ENCODE measurements at regions not wholly inside any gene's neighbourhood (a gene's known extent, or its start where the extent isn't known, plus 50 kb on each side); places are given as distances from the start of the nearest gene placed in this dataset.
A peak's percentile ranks its signal among the peaks of the same experiment; 100 is the strongest.

DNA sequence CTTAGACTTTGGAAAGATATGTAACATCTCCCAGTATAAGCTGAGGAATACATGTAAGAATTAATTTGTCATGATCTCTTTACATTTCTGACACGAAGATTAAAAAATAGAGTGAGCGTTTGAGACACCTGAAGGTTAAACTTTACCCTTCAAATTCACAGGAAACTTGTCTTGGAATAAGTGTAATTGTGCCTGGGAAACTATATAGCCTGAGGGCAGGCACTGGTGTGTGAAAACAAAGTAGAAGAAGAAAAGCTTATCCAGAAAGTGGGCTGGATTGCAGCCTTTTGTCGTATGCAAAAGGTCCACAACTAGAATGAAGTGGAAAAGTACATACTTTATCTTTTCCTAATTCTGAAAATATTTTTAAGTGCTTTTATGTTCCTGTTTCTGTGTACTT, 275.7 kb upstream of the TCF21 start:
- H3K9me3 Mint-ChIP-seq = peaks cover 6% of the 10 kb centered on the region
- no peaks in the 10 kb centered on the region for H3K4me1 Mint-ChIP-seq
- no peak overlapping the region for H3K27ac Mint-ChIP-seq
- DNase-seq (ENCODE audit: low spot score in 2 of 2) (no peak), ATAC-seq (no peak)
- H3K4me3 Mint-ChIP-seq = no peak overlapping the region
- no peaks in the 10 kb centered on the region for H3K36me3 Mint-ChIP-seq

DNA sequence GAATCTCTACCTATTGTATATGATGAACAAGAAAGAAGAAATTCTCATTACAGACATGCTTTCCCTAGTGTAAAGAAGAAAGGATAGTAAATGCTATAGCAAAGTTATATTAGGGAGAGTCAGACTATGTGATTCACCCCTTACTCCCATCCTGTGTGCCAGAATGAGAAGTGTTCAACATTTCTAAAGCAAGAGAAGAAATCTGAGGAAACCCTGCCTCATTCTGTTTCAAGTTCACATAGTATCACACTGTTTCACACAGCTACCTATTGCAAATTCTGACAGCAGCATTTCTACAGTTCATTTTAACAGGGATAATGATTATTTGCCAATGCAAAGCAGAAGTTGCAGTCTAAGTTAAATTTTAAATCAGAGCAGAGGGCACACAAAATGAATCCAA, 267.2 kb upstream of the TCF21 start:
- Mint-ChIP-seq H3K4me3 (no peak overlapping the region), H3K4me1 (no peaks in the 10 kb centered on the region), H3K27ac (no peak overlapping the region), H3K9me3 (peaks cover 6% of the 10 kb centered on the region), H3K36me3 (no peaks in the 10 kb centered on the region)
- no peak for DNase-seq (ENCODE audit: low spot score in 2 of 2)
- no peak for ATAC-seq

DNA sequence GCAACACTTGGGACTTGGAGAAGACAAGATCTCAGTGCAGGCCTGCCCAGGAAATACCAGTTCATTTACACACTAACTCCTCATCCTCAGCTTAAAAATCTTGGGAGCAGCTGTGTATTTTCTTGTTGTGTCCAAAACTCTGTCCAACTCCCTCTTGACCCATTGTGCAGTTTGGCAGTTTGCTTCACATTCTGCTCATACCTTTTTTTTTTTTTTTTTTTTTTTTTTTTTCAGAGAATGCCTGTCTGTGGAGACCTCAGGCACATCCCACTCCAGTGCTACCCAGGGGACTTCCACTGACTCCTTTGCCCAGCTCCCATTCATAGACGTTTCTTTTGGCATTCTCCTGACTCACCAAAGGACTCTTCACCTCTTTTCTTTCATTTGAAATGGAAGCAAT, 265.8 kb upstream of the TCF21 start:
- no peak for ATAC-seq
- no peaks in the 10 kb centered on the region for H3K4me1 Mint-ChIP-seq
- H3K4me3 Mint-ChIP-seq = no peak overlapping the region
- H3K36me3 Mint-ChIP-seq = no peaks in the 10 kb centered on the region
- no peak overlapping the region for H3K27ac Mint-ChIP-seq
- H3K9me3 Mint-ChIP-seq = peaks cover 3% of the 10 kb centered on the region
- no peak for DNase-seq (ENCODE audit: low spot score in 2 of 2)

DNA sequence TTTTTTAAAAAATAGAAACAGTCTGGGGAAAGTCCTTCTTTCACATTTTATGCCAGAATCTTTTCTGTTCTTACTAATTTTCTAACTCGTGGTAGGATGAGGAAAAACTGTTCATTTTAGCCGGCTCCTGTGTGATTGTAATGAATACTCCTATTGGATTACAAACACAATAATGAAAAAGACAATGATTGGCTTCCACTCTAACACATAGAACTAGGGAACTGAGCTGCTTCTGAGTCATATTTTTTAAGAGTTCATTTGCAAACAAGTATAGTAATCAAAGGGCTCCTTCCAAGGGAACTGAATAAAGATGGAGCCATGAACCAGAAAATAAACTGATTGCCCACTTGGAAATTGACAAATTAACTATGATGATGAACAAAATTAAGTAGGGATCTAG, 265.3 kb upstream of the TCF21 start:
- DNase-seq (ENCODE audit: low spot score in 2 of 2) (no peak), ATAC-seq (no peak)
- Mint-ChIP-seq H3K36me3 (no peaks in the 10 kb centered on the region), H3K4me1 (no peaks in the 10 kb centered on the region), H3K4me3 (no peak overlapping the region), H3K9me3 (peaks cover 3% of the 10 kb centered on the region), H3K27ac (no peak overlapping the region)

DNA sequence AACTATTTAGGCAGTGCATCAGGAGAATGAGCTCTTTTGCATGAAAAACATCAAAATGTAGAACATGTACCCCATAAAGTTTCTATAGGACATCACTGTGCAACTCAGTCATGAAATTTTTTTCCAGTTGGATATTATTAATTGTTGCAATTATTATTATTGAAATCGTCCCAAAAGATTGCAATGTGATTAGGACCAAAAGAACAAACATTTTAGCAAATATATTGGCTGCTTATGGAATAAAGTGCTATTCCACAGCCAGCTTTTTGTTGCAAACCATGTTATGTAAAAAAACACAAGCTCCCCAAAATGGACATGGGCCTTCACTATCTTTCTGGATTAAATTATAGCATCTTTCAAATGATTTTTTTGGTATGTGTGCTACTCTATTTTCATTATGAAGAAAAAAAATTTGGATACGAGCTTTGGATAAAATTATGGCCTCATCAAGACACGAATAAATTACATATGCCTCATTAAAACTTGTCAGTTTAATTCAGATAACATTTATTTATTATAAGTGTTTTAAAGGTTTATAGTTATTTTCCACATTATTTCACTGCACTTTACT, 262.7 kb upstream of the TCF21 start:
- no peaks in the 10 kb centered on the region for H3K36me3 Mint-ChIP-seq
- no peak for ATAC-seq

DNA sequence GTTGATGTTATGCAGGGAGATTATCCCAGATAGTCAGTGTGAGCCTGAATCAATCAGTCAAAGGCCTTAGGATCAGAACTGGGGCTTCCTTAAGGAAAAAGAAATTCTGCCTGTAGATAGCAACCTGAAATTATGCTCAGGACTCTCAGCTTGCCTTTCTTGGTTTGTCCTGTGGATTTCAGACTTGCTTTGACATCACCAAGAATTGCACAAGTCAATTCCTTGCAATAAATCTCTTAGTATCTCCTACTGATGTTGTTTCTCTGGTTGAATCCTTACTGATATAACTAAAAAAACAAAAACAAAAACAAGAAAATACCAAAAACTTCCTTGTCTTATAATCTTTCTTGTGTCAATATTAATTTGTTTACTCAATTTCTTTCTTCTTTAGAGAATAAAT, 258.9 kb upstream of the TCF21 start:
- DNase-seq (ENCODE audit: low spot score in 2 of 2) (no peak), ATAC-seq (no peak)
- H3K4me1 Mint-ChIP-seq = no peaks in the 10 kb centered on the region
- H3K4me3 Mint-ChIP-seq = no peak overlapping the region
- no peak overlapping the region for H3K27ac Mint-ChIP-seq
- H3K36me3 Mint-ChIP-seq = no peaks in the 10 kb centered on the region
- no peaks in the 10 kb centered on the region for H3K9me3 Mint-ChIP-seq

More for the DNA sequence above, 262.7 kb upstream of the TCF21 start:
- Mint-ChIP-seq H3K9me3 (no peaks in the 10 kb centered on the region), H3K4me1 (no peaks in the 10 kb centered on the region), H3K4me3 (no peak overlapping the region), H3K27ac (no peak overlapping the region)
- no peak for DNase-seq (ENCODE audit: low spot score in 2 of 2)

DNA sequence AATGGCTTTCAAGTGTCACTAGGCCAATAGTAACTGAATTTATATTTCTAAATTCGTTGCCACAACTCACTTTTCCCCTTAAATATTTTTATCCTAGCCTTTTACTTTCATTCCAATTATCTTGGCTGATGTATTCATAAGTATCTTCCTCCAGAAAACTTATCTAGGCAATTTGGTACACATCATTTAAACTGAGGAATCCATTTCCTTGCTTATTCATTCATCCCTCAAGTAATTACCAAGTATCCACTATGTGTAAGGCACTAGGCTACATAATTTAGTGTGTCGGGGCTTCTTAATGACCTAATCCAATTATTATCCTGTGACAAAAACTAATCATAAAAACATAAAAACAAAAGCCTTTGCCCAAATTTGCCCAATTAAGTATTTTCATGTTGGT, 258.3 kb upstream of the TCF21 start:
- no peak overlapping the region for H3K4me3 Mint-ChIP-seq
- no peak for DNase-seq (ENCODE audit: low spot score in 2 of 2)
- no peak for ATAC-seq
- H3K27ac Mint-ChIP-seq = no peak overlapping the region
- no peaks in the 10 kb centered on the region for H3K36me3 Mint-ChIP-seq
- no peaks in the 10 kb centered on the region for H3K9me3 Mint-ChIP-seq
- no peaks in the 10 kb centered on the region for H3K4me1 Mint-ChIP-seq

DNA sequence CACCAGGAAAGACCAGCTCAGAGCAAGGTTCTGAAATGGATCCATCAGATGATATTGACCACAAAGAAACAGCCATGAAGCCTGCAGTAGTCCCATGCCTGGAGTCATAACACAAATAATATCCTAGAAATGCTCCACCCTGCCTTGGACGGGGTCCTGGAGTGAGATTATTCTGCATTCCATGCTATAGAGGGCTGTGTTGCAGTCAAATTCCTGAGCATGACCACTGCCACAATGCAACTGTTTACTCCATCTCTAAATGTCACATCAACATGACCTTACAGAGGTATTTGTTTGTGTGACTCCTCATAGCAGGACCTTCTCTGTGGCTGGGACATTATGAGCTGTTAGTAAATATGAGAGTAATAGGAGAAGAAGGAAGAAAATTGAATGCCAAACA, 257.5 kb upstream of the TCF21 start:
- Mint-ChIP-seq H3K4me1 (no peaks in the 10 kb centered on the region), H3K36me3 (no peaks in the 10 kb centered on the region), H3K4me3 (no peak overlapping the region), H3K27ac (no peak overlapping the region), H3K9me3 (no peaks in the 10 kb centered on the region)
- ATAC-seq = no peak
- DNase-seq (ENCODE audit: low spot score in 2 of 2) = no peak

DNA sequence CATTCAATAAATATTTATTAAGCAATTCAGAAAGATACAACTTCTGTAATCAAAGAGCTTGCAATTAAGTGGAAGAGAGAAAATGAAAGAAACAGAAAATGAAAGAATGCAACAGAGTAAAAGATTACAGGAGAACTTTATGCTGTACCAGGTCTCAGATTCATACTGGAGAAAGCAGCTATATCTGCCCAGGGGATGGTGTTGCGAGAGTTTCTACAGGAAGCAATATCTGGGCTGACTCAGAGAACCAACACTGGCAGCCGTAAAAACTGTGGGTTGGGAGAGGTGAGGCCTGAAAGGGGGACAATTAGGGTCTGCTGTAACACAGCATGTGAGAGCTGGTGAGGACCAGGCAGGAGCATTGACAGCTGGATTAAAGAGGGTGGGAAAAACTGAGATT, 256.7 kb upstream of the TCF21 start:
- Mint-ChIP-seq H3K4me3 (no peak overlapping the region), H3K9me3 (no peaks in the 10 kb centered on the region), H3K27ac (no peak overlapping the region), H3K36me3 (no peaks in the 10 kb centered on the region), H3K4me1 (no peaks in the 10 kb centered on the region)
- DNase-seq (ENCODE audit: low spot score in 2 of 2) (no peak), ATAC-seq (no peak)

DNA sequence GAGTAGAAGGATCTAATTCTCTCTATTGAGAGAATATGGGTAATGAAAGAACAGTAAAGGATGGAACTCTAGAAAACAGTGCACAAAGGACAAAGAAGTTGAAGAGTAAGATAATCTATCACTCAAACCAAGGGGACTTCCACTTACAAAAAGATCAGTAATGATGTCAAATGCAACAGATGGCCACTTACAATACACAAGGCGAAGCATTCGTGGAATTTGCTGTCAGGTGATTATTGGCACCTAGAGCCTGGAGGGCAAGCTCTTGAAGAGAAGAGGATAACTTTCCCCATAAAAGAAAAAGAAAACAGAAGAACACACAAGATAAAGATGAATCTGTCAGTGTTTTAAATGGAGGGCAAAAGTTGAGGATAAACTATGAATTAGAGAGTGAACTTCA, 256.0 kb upstream of the TCF21 start:
- Mint-ChIP-seq H3K27ac (no peak overlapping the region), H3K9me3 (no peaks in the 10 kb centered on the region), H3K4me1 (no peaks in the 10 kb centered on the region), H3K4me3 (no peak overlapping the region), H3K36me3 (no peaks in the 10 kb centered on the region)
- no peak for DNase-seq (ENCODE audit: low spot score in 2 of 2)
- no peak for ATAC-seq

DNA sequence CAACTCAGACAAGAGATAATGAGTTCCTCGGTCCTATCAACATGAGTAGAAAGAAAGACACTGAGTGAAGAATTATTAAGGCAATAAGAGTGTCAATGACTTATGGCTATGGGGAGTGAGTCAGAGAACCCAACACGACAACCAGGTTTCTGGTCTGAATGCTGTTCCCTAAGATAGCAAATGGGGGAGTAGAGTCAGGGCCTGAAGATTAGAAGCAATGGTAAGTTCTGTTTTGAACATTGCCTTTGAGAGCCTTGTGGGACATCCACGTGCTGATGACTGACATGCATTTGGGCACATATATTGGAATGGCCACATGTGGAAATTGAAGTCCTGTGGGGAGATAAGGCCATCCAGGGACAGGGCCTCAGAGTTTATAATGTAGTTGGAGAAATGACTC, 254.4 kb upstream of the TCF21 start:
- no peak overlapping the region for H3K4me3 Mint-ChIP-seq
- H3K9me3 Mint-ChIP-seq = no peaks in the 10 kb centered on the region
- DNase-seq (ENCODE audit: low spot score in 2 of 2) = no peak
- H3K27ac Mint-ChIP-seq = no peak overlapping the region
- H3K36me3 Mint-ChIP-seq = no peaks in the 10 kb centered on the region
- no peaks in the 10 kb centered on the region for H3K4me1 Mint-ChIP-seq
- ATAC-seq = no peak

DNA sequence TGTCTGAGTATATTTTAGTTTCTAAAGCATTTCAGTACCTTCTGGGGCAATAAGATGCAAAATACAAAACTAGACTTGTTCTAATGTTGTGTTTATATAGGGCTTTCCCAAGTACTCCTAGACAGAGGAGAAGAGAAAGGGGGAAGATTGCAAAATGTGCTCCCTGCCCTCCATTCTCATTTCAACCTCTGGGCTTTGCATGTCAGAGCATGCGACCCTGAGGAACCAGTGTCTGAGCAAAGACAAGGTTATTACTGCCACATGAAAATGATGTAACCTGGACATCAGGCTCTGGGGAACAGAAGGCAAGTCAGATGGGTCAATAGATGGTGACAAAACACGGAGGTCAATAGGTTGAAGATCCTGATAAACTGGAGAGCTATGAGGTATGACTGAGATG, 253.5 kb upstream of the TCF21 start:
- Mint-ChIP-seq H3K36me3 (no peaks in the 10 kb centered on the region), H3K4me3 (no peak overlapping the region)

DNA sequence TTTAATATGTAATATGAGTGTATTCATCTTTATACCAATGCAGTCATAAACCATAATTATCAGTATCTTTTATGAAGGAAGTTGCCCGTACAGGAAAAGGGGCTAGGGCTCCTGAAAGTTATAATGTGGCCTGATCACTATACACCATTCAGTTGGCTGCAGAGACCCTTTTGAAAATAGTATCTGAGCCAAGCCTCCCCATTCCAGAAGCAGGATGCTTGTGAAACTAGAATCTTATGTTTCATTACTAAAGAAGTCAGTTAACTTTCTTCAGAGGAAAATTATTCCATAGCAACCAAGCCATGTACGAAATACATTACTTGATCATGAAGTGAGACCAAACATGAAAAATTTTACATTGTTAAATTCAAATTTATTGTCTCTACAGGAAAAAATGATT, 251.5 kb upstream of the TCF21 start:
- Mint-ChIP-seq H3K27ac (no peak overlapping the region), H3K9me3 (no peaks in the 10 kb centered on the region), H3K36me3 (no peaks in the 10 kb centered on the region), H3K4me3 (no peak overlapping the region), H3K4me1 (no peaks in the 10 kb centered on the region)
- no peak for ATAC-seq
- DNase-seq (ENCODE audit: low spot score in 2 of 2) = no peak

More for the DNA sequence above, 253.5 kb upstream of the TCF21 start:
- Mint-ChIP-seq H3K27ac (no peak overlapping the region), H3K9me3 (no peaks in the 10 kb centered on the region), H3K4me1 (no peaks in the 10 kb centered on the region)
- DNase-seq (ENCODE audit: low spot score in 2 of 2) = no peak
- ATAC-seq = no peak

DNA sequence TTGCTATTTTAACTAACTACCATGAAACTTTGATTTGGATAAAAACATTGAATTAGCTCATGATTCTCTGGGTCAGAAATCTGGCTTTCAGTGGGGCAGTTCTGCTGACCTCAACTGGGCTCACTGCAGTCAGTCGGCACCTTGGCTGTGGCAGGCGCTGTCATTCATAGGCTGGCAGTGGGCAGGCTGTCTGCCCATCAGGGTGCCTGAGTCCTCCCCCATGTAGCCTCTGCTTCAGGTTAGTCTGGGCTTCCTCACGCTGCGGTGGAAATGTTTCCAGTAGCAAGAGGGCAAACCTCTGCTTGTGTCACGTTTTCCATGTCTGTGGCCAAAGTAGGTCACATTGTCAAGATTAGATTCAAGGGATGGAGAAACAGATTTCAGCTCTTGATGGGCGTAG, 251.0 kb upstream of the TCF21 start:
- Mint-ChIP-seq H3K4me1 (no peaks in the 10 kb centered on the region), H3K27ac (no peak overlapping the region), H3K4me3 (no peak overlapping the region), H3K9me3 (no peaks in the 10 kb centered on the region), H3K36me3 (no peaks in the 10 kb centered on the region)
- DNase-seq (ENCODE audit: low spot score in 2 of 2) (no peak), ATAC-seq (peak; percentile 55)

DNA sequence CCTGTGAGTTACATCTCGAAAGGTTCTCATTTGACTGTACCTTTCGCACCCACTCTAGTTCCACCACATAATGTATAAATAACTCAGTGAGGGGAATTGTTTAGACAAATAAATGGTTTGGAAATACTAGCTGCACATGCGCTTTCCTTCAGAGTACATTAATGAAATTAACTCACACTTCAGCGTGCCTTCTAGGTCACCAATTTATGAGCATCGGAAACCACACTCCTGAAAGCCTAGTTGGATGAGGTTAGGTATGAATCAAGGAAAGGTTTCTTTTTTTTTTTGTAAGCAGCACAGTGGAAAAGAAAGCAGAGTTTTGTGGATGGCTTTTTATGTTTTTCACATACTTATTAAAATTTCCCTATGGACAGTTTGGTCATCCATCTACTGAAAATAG, 247.8 kb upstream of the TCF21 start:
- no peak for DNase-seq (ENCODE audit: low spot score in 2 of 2)
- no peaks in the 10 kb centered on the region for H3K4me1 Mint-ChIP-seq
- no peak for ATAC-seq
- H3K27ac Mint-ChIP-seq = no peak overlapping the region
- no peaks in the 10 kb centered on the region for H3K36me3 Mint-ChIP-seq
- H3K9me3 Mint-ChIP-seq = no peaks in the 10 kb centered on the region
- H3K4me3 Mint-ChIP-seq = no peak overlapping the region

DNA sequence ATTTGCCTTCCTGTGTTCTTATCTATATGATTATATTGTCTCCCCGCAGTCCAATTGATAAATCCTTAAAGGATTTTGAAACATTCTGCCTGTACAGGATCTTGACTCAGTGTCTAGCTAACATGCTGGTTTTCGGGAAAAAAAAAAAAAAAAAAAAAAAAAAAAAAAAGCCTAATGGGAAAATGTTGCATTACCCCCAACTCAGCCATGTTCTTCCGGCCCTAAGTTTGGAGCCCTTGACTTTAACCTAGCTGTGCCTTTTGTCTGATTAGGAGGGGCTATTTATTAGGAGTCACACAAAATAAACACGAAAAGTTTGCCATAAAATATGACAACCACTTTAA, 244.4 kb upstream of the TCF21 start:
- no peaks in the 10 kb centered on the region for H3K4me1 Mint-ChIP-seq
- ATAC-seq (no peak), DNase-seq (ENCODE audit: low spot score in 2 of 2) (no peak)
- no peak overlapping the region for H3K27ac Mint-ChIP-seq
- no peaks in the 10 kb centered on the region for H3K9me3 Mint-ChIP-seq
- no peak overlapping the region for H3K4me3 Mint-ChIP-seq
- H3K36me3 Mint-ChIP-seq = no peaks in the 10 kb centered on the region

DNA sequence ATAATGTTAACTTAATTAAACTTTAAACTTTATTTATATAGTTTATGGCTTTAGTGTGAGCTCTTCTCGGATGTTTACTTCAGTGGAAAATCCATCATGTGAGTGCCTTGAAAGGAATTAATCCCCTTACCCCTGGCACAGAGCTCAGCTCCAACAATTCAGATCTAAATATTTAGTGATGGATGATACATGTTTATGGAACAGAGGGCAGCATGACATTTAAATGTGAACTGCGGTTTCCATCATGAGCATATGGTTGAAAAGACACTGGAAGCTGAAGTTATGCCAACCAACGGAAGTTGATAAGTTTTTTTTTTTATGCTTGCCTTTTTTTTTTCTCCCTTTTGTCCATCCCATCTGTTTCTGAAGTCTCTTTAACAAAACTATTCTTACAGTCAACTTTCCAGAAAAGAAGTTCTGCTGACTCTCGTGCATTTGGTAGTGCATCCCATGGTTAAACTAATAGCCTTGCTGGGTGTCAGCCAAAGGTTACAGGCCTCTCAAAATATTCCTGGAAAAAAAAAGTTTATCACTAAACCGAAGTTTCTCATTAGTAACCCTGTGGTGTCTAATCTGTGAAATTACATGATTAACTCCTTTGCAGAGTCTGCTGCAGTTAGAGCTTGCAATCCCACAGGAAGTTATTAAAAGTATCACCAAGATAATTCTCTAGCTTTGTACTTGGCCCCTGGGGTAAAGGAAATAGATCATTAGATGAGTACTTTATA, 243.9 kb upstream of the TCF21 start:
- no peak for DNase-seq (ENCODE audit: low spot score in 2 of 2)
- Mint-ChIP-seq H3K36me3 (no peaks in the 10 kb centered on the region), H3K27ac (no peak overlapping the region), H3K9me3 (no peaks in the 10 kb centered on the region), H3K4me1 (no peaks in the 10 kb centered on the region), H3K4me3 (no peak overlapping the region)
- no peak for ATAC-seq

All from stimulated activated effector memory CD8-positive, alpha-beta T cell treated with anti-CD3 and anti-CD28 coated beads, Interleukin-12 subunit alpha, Interleukin-12 subunit beta, amount 100 ng/mL, for 72 hours (primary cell).